Hematopoietic multipotent progenitor cell treated with erythropoietin and hydrocortisone succinate and interleukin-3 and kit ligand, for 6 days (in vitro differentiated cells): ENCODE measurements at regions not wholly inside any gene's neighbourhood (a gene's known extent, or its start where the extent isn't known, plus 50 kb on each side); places are given as distances from the start of the nearest gene placed in this dataset.
"Not testable (repeated sequence)": the region's sequence is repeated elsewhere in the genome, so short reads cannot be mapped to it uniquely, and the experiment has no call there.

ENCODE experiments used
- DNase-seq: peaks from one replicate; pipeline ENCODE4 v3.0.0-alpha.2; 2015

- DNase-seq, result no peak
Observed at GRCh38 chr21:14321042-14321441, 61.9 kb downstream of the HSPA13 start.

GRCh38 chr21:14319805-14320204 lies 63.1 kb downstream of the HSPA13 start:
- DNase-seq, result no peak

GRCh38 chr21:14318578-14318977 lies 64.4 kb downstream of the HSPA13 start:
- peak; percentile 5 for DNase-seq

GRCh38 chr21:14317507-14317906 lies 65.4 kb downstream of the HSPA13 start:
- DNase-seq, result no peak

GRCh38 chr21:14313300-14313699 lies 69.6 kb downstream of the HSPA13 start:
- DNase-seq, result no peak

- DNase-seq, result peak; percentile 4
Observed at GRCh38 chr21:14312871-14313270, 70.1 kb downstream of the HSPA13 start.

- DNase-seq, result peak; percentile 65
Observed at GRCh38 chr21:14308234-14308633, 74.7 kb downstream of the HSPA13 start.

- peak; percentile 60 for DNase-seq
Observed at GRCh38 chr21:14306126-14306907, 76.6 kb downstream of the HSPA13 start.

GRCh38 chr21:14303731-14304488 lies 79.0 kb downstream of the HSPA13 start:
- DNase-seq, result no peak

- DNase-seq, result no peak
Observed at GRCh38 chr21:14300074-14300473, 82.9 kb downstream of the HSPA13 start.

- no peak for DNase-seq
Observed at GRCh38 chr21:14290576-14290975, 74.6 kb downstream of the RBM11 start.

GRCh38 chr21:14288922-14289321 lies 73.0 kb downstream of the RBM11 start:
- DNase-seq, result no peak

- no peak for DNase-seq
Observed at GRCh38 chr21:14285147-14285761, 69.3 kb downstream of the RBM11 start.

- no peak for DNase-seq
Observed at GRCh38 chr21:14284481-14284880, 68.5 kb downstream of the RBM11 start.

- not testable (repeated sequence) for DNase-seq
Observed at GRCh38 chr21:14281188-14281900, 65.4 kb downstream of the RBM11 start.
